ENCODE measurements at regions not wholly inside any gene's neighbourhood (a gene's known extent, or its start where the extent isn't known, plus 50 kb on each side); places are given as distances from the start of the nearest gene placed in this dataset.

- TF ChIP-seq CTCF (IDR thresholded peaks at IDR 0.05; ENCODE audit: low read depth, low read length, poor library complexity, severe bottlenecking), result no peak
- no peak for TF ChIP-seq EZH2phosphoT487 (IDR thresholded peaks at IDR 0.05; ENCODE audit: borderline replicate concordance, low read length)
Observed at GRCh38 chr1:83516369-83516768, 482.6 kb downstream of the TTLL7 start.
